Sciatic nerve (tissue), 2 donors: ENCODE measurements at regions not wholly inside any gene's neighbourhood (a gene's known extent, or its start where the extent isn't known, plus 50 kb on each side); places are given as distances from the start of the nearest gene placed in this dataset.

ENCODE experiments used
- ATAC-seq: fragments of 200-7000 bp; cut with Tn5 transposase; one replicate; pipeline ENCODE4 v1.9.1; 2020; ENCODE audit warnings: mild to moderate bottlenecking, moderate library complexity
- DNase-seq: peaks from one replicate; pipeline ENCODE4 v3.0.0-alpha.2; 2020; ENCODE audit warnings: low spot score
- intact Hi-C: fragments of 100-400 bp; cut with DNase I; formaldehyde crosslinking; loops from one replicate; pipeline ENCODE4 v1.14.2; 2022
- donor health status: DM: no; HTN: no; CAD: no.
- donor health status: DM: no; HTN: no; CAD: no.

GRCh38 chr10:108868881-108869280 lies 1054.4 kb downstream of the XPNPEP1 start:
- intact Hi-C loops = no loop called here
- DNase-seq = no peak
- ATAC-seq = no peak

- DNase-seq (no peak), ATAC-seq (no peak)
- intact Hi-C loops = no loop called here
These were observed 1060.5 kb downstream of the XPNPEP1 start for GRCh38 chr10:108862676-108863350.

- no peak for ATAC-seq
These were observed 1062.0 kb downstream of the XPNPEP1 start for GRCh38 chr10:108861181-108861754.

GRCh38 chr10:108852211-108852610 lies 1071.1 kb downstream of the XPNPEP1 start:
- ATAC-seq = no peak
- intact Hi-C loops = no loop called here
- DNase-seq = no peak

More at GRCh38 chr10:108861181-108861754, 1062.0 kb downstream of the XPNPEP1 start:
- intact Hi-C loops = no loop called here
- no peak for DNase-seq

GRCh38 chr10:108850138-108850854 lies 1073.0 kb downstream of the XPNPEP1 start:
- ATAC-seq (no peak), DNase-seq (no peak)
- intact Hi-C loops = no loop called here

- no peak for ATAC-seq
- intact Hi-C loops = no loop called here
These were observed 1073.6 kb downstream of the XPNPEP1 start for GRCh38 chr10:108849688-108850087.

GRCh38 chr10:108849186-108849585 lies 1074.1 kb downstream of the XPNPEP1 start:
- intact Hi-C loops = no loop called here
- ATAC-seq (no peak), DNase-seq (no peak)

More at GRCh38 chr10:108849688-108850087, 1073.6 kb downstream of the XPNPEP1 start:
- no peak for DNase-seq

- ATAC-seq = no peak
- intact Hi-C loops = no loop called here
- DNase-seq = no peak
These were observed 1075.3 kb downstream of the XPNPEP1 start for GRCh38 chr10:108848046-108848445.

GRCh38 chr10:108840944-108841343 lies 1082.4 kb downstream of the XPNPEP1 start:
- DNase-seq = no peak
- no peak for ATAC-seq
- intact Hi-C loops = no loop called here

GRCh38 chr10:108836362-108836761 lies 1086.9 kb downstream of the XPNPEP1 start:
- intact Hi-C loops = no loop called here
- DNase-seq = no peak
- ATAC-seq = no peak

GRCh38 chr10:108822026-108822425 lies 1101.3 kb downstream of the XPNPEP1 start:
- ATAC-seq = no peak
- DNase-seq = no peak
- intact Hi-C loops = no loop called here

- no peak for ATAC-seq
- intact Hi-C loops = no loop called here
These were observed 1104.0 kb downstream of the XPNPEP1 start for GRCh38 chr10:108819302-108819701.

GRCh38 chr10:108817584-108817983 lies 1105.7 kb downstream of the XPNPEP1 start:
- no peak for ATAC-seq
- intact Hi-C loops = no loop called here

More at GRCh38 chr10:108819302-108819701, 1104.0 kb downstream of the XPNPEP1 start:
- no peak for DNase-seq

GRCh38 chr10:108817135-108817534 lies 1106.2 kb downstream of the XPNPEP1 start:
- no peak for ATAC-seq
- DNase-seq = no peak
- intact Hi-C loops = no loop called here

More at GRCh38 chr10:108817584-108817983, 1105.7 kb downstream of the XPNPEP1 start:
- DNase-seq = no peak

- ATAC-seq (no peak), DNase-seq (no peak)
- intact Hi-C loops = no loop called here
These were observed 1110.4 kb downstream of the XPNPEP1 start for GRCh38 chr10:108812906-108813305.

GRCh38 chr10:108812296-108812695 lies 1111.0 kb downstream of the XPNPEP1 start:
- intact Hi-C loops = no loop called here
- DNase-seq = no peak
- ATAC-seq = no peak

GRCh38 chr10:108808228-108808627 lies 1115.1 kb downstream of the XPNPEP1 start:
- intact Hi-C loops = no loop called here
- ATAC-seq (no peak), DNase-seq (no peak)

- intact Hi-C loops = no loop called here
- ATAC-seq (no peak), DNase-seq (no peak)
These were observed 1121.4 kb downstream of the XPNPEP1 start for GRCh38 chr10:108801775-108802517.

GRCh38 chr10:108801220-108801619 lies 1122.1 kb downstream of the XPNPEP1 start:
- DNase-seq = no peak
- ATAC-seq = no peak
- intact Hi-C loops = no loop called here
